ENCODE measurements at regions not wholly inside any gene's neighbourhood (a gene's known extent, or its start where the extent isn't known, plus 50 kb on each side); places are given as distances from the start of the nearest gene placed in this dataset.
A peak's percentile ranks its signal among the peaks of the same experiment; 100 is the strongest.
"Not testable (repeated sequence)": the region's sequence is repeated elsewhere in the genome, so short reads cannot be mapped to it uniquely, and the experiment has no call there.

DNA sequence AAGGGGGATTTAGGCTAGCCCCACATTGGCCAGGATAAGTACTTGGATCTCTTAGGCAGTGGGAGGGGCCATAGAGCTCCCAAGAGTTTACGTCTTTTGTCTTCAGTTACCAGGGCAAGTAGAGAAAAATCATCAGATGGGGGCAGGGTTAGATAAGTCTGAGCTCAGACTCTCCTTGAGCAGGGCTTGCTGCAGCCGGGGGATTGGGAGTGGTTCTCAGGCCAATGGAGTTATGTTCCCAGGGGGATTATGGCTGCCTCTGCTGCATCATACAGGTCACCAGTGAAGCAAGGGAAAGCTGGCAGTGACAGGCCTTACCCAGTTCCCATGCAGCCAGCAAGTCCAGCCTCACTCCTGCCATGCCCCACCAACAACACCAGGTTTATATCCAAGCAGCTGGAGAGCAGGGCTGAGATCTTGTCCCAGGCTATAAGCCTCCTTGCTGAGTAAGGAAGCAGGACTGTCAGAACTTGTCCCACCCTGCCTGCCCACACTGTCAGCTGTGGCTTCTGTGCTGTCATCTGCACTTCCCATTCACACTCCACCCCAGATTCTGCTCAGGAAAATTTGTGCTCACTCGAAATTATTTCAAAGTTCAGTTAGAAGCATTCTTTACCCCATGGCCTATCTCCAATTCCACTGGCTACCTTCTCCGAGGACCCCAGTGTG, 215.3 kb downstream of the FAM43A start:
- no peak for DNase-seq (ENCODE audit: low read depth)
- no peak overlapping the region for H3K4me3 ChIP-seq (ENCODE audit: low read depth, low read length)
- no peak for TF ChIP-seq CTCF (IDR thresholded peaks at IDR 0.05; ENCODE audit: insufficient read depth, low read length)

GRCh38 chr3:194903447-194903846, 217.8 kb downstream of the FAM43A start:
- not testable (repeated sequence) for H3K4me3 ChIP-seq (ENCODE audit: low read depth, low read length); DNase-seq (ENCODE audit: low read depth)

- not testable (repeated sequence) for H3K4me3 ChIP-seq (ENCODE audit: low read depth, low read length); DNase-seq (ENCODE audit: low read depth)
These were observed 219.3 kb downstream of the FAM43A start for GRCh38 chr3:194904999-194905398.

DNA sequence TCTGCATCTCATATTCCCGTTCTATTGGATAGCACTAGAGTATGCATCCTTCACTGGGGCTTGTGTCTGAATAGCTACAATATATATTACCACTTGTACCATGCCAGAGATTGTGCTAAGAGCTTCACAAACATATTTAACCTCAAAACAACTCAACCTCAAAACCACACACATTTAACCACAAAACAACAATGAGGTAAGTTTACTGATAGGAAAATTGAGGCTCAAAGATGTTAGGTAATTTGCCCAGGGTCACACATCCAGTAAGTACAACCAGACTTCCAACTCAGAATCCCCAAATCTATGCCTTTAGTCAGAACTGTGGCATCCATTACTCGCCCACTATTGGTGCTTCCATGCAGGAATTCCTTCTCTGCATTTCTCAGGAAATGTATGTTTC, 220.0 kb downstream of the FAM43A start:
- DNase-seq (ENCODE audit: low read depth), result peak; percentile 12
- no peak overlapping the region for H3K4me3 ChIP-seq (ENCODE audit: low read depth, low read length)
- TF ChIP-seq CTCF (IDR thresholded peaks at IDR 0.05; ENCODE audit: insufficient read depth, low read length), result no peak

DNA sequence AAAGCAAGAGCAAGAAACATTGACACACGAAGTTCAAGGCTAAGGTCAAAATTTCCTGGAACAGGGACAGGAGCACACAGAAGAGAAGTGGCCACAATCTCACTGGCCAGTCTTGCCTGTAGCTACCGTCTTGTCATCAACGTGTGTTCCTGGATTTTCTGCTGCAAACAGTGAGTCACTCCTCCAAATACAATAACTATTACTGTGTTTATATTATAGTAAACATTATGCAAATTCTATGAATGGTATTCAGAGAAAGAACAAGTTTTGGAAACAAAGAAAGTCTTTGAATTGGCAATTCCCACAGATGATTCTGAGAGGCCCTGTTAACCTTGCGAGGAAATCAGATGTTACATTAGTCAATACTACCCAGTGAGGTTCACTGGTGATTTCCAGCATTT, 220.5 kb downstream of the FAM43A start:
- peak; percentile 9 for DNase-seq (ENCODE audit: low read depth)
- no peak for TF ChIP-seq CTCF (IDR thresholded peaks at IDR 0.05; ENCODE audit: insufficient read depth, low read length)
- H3K4me3 ChIP-seq (ENCODE audit: low read depth, low read length), result no peak overlapping the region

DNA sequence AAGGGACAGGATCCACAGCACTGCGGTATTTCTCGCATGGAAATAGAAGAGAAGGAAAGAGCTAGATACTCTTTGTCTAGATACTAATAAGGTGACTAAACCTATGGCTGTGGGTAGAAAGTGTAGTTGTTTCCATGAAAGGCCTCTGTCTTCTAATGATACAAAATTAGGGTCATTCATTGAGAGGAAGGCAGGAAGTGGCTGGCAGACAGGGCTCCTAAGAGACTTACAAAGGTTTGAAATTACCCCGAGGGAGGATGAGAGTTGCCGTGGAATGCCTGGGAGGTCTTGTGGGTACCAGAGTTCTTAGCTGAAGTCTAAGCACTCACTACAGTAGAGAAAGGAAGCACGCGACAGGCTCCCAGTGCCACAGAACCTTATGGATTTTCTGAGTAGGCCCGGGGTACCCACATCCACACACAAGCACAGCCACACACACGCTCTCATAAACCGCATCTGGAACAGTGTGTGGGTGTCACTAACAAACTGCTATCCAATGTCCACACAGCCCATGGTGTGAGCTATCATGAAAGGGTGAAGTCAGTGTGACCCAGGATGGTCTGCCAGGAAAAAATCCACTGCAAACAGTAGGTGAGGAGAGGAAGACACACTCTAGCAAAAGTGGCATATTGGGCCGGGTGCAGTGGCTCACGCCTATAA, 221.4 kb downstream of the FAM43A start:
- no peak for TF ChIP-seq CTCF (IDR thresholded peaks at IDR 0.05; ENCODE audit: insufficient read depth, low read length)
- DNase-seq (ENCODE audit: low read depth), result no peak
- no peak overlapping the region for H3K4me3 ChIP-seq (ENCODE audit: low read depth, low read length)

GRCh38 chr3:194907811-194908210, 222.1 kb downstream of the FAM43A start:
- DNase-seq (ENCODE audit: low read depth), result no peak
- no peak overlapping the region for H3K4me3 ChIP-seq (ENCODE audit: low read depth, low read length)
- no peak for TF ChIP-seq CTCF (IDR thresholded peaks at IDR 0.05; ENCODE audit: insufficient read depth, low read length)

DNA sequence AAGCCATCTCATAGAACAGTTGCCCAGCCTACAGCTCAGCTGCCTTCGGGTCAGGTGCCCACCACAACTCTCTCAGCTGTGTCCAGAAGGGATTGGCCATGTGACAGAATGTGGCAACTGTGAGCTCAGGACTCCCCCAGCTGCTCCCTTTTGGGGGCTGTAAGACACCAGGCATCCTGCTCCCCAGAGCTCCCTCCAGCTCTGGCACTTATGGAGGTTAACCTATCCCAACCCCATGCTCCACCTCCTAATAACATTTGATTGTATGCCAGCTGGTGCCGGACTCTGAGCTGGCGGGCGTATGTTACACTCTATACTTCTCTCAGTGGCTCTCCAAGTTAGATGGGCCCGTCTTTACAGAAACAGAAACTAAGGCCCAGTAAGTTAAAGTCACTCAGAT, 222.8 kb downstream of the FAM43A start:
- TF ChIP-seq CTCF (IDR thresholded peaks at IDR 0.05; ENCODE audit: insufficient read depth, low read length), result no peak
- DNase-seq (ENCODE audit: low read depth), result no peak
- no peak overlapping the region for H3K4me3 ChIP-seq (ENCODE audit: low read depth, low read length)
